ENCODE measurements at regions not wholly inside any gene's neighbourhood (a gene's known extent, or its start where the extent isn't known, plus 50 kb on each side); places are given as distances from the start of the nearest gene placed in this dataset.

DNA sequence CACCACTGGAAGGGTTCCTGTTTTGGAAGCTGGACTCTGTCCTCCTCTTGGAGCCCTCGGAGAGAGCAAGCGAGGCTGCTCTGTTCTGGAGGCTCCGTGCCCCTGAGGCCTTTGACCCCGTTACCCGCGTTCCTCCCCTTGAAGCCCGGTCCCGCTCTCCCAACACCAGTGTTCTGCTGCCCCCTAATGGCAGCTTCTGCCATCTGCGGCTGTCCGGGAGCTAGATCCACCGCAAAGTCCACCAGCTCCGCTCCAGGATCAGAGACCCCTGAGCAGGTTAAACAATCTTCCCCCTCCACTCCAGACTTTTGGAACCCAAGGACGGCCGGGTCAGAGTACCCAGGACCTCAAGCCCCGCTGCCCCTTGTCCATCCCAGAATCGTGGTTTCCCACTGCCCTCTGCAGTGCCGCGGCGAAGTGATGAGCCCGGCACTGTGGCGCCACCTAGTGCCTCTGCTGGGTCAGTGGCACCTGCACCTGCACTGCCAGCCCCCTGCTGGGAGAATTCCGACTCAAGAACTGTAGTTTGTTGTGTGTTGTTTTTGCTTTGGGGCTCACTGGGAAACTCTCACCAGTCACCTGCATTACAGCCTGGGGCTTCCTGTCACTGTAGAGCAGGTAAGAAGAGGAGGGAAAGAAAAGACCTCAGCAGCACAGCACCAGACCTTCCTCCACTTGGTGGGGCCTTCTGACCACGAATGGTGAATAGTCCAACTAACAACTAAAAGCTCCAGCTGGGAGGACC is 63.5 kb upstream of the NFASC start:
- no peaks in the 10 kb centered on the region for H3K9me3 ChIP-seq (replicated peaks; ENCODE audit: control insufficient read depth, insufficient read depth, low read depth, low read length)
- ChIA-PET CTCF (ENCODE audit: low intra/inter-chr PET ratio) (interaction anchor here (0.6 to 5.4 kb wide), 39 partner anchors 10 to 1467 kb away, joined by 3 to 159 read pairs (median 4); partner anchors contain the start of gene MDM4), POLR2A (interaction anchor here (0.5 to 1.5 kb wide), 15 partner anchors 9 to 663 kb away, joined by 3 to 13 read pairs (median 3); no protein-coding TSS in a partner anchor)
- no peaks in the 10 kb centered on the region for H4K20me1 ChIP-seq (replicated peaks; ENCODE audit: control insufficient read depth, insufficient read depth, low read length)
- ATAC-seq (peak; percentile 99), FAIRE-seq (peak; percentile 80), DNase-seq (ENCODE audit: extremely low read depth in 1 of 4, low spot score in 3 of 4) (peak; percentile 92 to 97 (median 96))
- intact Hi-C loops (cut with micrococcal nuclease): loop anchor here (1.0 to 10.0 kb wide), 9 partner anchors 155 to 645 kb away; no protein-coding TSS in a partner anchor
- H3K36me3 ChIP-seq (ENCODE audit: control insufficient read depth, insufficient read depth, low read length): no peaks in the 10 kb centered on the region
- BruUV-seq (replicated peaks): no TSS peak
- 3% methylated on average over 23 of the region's 23 CpGs for WGBS (ENCODE audit: insufficient coverage, low coverage, missing lambda C conversion rate)
- no peaks in the 10 kb centered on the region for H3K79me2 ChIP-seq (ENCODE audit: control insufficient read depth, insufficient read depth, low read length)
- peak overlapping the region; percentile 88 for H2AFZ ChIP-seq (ENCODE audit: low read depth, low read length)
- H3K4me1 ChIP-seq (replicated peaks in 1 of 2; ENCODE audit: control insufficient read depth in 2 of 2, insufficient read depth in 2 of 2, low read length in 2 of 2): peaks cover 2 to 6% of the 10 kb centered on the region in 2 experiments; a peak in 3 of 5 replicates
- in situ Hi-C loops (cut with MboI): loop anchor here (5.0 to 10.0 kb wide), 2 partner anchors 240 to 372 kb away; no protein-coding TSS in a partner anchor
- H3K27me3 ChIP-seq (ENCODE audit: control insufficient read depth in 2 of 2, insufficient read depth in 2 of 2, low read length in 2 of 2): peaks cover 0 to 13% of the 10 kb centered on the region in 2 experiments; a peak in 2 of 5 replicates
- H3K9me1 ChIP-seq (ENCODE audit: control insufficient read depth, insufficient read depth, low read length): no peaks in the 10 kb centered on the region
- H3K4me2 ChIP-seq (ENCODE audit: insufficient read depth, low read length): peak overlapping the region; percentile 79
- H3K4me3 ChIP-seq: peak overlapping the region; percentile 46
- no peak overlapping the region for H3K27ac ChIP-seq (ENCODE audit: extremely low read depth, low read depth, low read length)
- H3K9ac ChIP-seq (ENCODE audit: insufficient read depth in 1 of 2, low read depth in 2 of 2, low read length in 2 of 2): peak overlapping the region; percentile 39 to 74; a peak in 2 of 4 replicates
- TF ChIP-seq SAFB2 (IDR thresholded peaks at IDR 0.05; ENCODE audit: borderline replicate concordance, low read depth, low read length, severe bottlenecking) (no peak), MAFF (IDR thresholded peaks at IDR 0.05; ENCODE audit: low read length) (no peak), RBBP5 (IDR thresholded peaks at IDR 0.05; ENCODE audit: borderline replicate concordance, insufficient read depth, low read length, poor library complexity, severe bottlenecking) (peak; percentile 32), MBD2 (IDR thresholded peaks at IDR 0.05; ENCODE audit: borderline replicate concordance, low read depth) (no peak), CTCF (IDR thresholded peaks at IDR 0.05 in 2 of 3, conservative IDR thresholded peaks at IDR 0.05 in 1 of 3; ENCODE audit: insufficient read depth in 2 of 3, low read depth in 1 of 3, low read length in 3 of 3) (peak; percentile 98 to 100 (median 98)), EP300 (IDR thresholded peaks at IDR 0.05; ENCODE audit: low read length) (no peak), REST (IDR thresholded peaks at IDR 0.05; ENCODE audit: borderline replicate concordance) (peak; percentile 90), REST (CRISPR knock-in tag; IDR thresholded peaks at IDR 0.05; ENCODE audit: low read depth) (peak; percentile 71; the same call in 1 of the 2 replicates), CBX2 (IDR thresholded peaks at IDR 0.05; ENCODE audit: insufficient read depth, low read length, poor library complexity, severe bottlenecking) (no peak), ZNF384 (IDR thresholded peaks at IDR 0.05; ENCODE audit: low read depth, low read length) (no peak)
